ENCODE measurements at regions not wholly inside any gene's neighbourhood (a gene's known extent, or its start where the extent isn't known, plus 50 kb on each side); places are given as distances from the start of the nearest gene placed in this dataset.
A peak's percentile ranks its signal among the peaks of the same experiment; 100 is the strongest.

GRCh38 chr13:107650081-107650701 is 565.1 kb downstream of the LIG4 start:
- TF ChIP-seq, protein P1, sequence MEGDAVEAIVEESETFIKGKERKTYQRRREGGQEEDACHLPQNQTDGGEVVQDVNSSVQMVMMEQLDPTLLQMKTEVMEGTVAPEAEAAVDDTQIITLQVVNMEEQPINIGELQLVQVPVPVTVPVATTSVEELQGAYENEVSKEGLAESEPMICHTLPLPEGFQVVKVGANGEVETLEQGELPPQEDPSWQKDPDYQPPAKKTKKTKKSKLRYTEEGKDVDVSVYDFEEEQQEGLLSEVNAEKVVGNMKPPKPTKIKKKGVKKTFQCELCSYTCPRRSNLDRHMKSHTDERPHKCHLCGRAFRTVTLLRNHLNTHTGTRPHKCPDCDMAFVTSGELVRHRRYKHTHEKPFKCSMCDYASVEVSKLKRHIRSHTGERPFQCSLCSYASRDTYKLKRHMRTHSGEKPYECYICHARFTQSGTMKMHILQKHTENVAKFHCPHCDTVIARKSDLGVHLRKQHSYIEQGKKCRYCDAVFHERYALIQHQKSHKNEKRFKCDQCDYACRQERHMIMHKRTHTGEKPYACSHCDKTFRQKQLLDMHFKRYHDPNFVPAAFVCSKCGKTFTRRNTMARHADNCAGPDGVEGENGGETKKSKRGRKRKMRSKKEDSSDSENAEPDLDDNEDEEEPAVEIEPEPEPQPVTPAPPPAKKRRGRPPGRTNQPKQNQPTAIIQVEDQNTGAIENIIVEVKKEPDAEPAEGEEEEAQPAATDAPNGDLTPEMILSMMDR (conservative IDR thresholded peaks at IDR 0.05), result peak; percentile 91
- TF ChIP-seq ZFX (IDR thresholded peaks at IDR 0.05), result no peak

Measured in C4-2B (cell line).